ENCODE measurements at regions not wholly inside any gene's neighbourhood (a gene's known extent, or its start where the extent isn't known, plus 50 kb on each side); places are given as distances from the start of the nearest gene placed in this dataset.

DNA sequence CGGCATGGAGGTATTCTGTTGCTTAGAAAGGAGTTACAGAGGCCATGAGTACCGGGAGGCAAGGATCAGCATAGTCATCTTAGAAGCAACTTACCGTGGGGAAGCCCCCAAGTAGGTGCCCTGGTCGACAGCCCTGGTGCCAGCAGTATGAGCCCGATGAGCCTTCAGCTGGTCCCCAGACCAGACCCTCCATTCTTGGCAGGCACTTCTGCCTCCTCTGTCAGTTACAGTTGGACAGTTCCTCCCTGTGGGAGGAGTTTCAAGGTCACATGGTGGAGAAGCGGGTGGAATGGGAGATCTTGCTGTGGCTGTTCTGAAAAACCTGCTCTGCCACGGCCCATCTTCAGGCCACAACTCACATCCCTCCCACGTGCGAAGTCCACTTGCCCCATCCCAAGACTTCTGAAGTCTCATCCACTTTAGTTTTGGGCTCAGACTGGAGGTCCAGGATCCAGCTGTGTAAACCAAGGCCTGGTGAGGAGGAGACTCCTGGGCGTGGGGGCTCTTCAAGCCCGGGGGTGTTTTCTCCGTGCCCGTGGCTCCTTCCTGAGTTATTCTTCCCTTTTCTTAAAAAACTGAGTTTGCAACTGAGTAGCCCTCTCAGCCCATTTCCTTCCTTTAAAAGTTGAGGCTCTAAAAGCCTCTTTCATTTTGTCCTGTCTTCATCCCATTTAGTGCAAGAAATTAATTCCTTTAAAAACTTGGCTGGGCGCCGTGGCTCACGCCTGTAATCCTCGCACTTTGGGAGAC, 133.5 kb downstream of the SEC14L1 start:
- Histone ChIP-seq H3K9me3 (replicated peaks; ENCODE audit: control insufficient read depth, insufficient read depth, low read depth, low read length) (0 out of 2 replicates have a peak, but pooled peaks cover 3% of the 10 kb centered on the region), H3K79me2 (ENCODE audit: control insufficient read depth, insufficient read depth, low read length) (no peaks in the 10 kb centered on the region), H3K4me1 (replicated peaks in 1 of 2; ENCODE audit: control insufficient read depth in 2 of 2, insufficient read depth in 2 of 2, low read length in 2 of 2) (peaks cover 2 to 5% of the 10 kb centered on the region in 2 experiments), H4K20me1 (replicated peaks; ENCODE audit: control insufficient read depth, insufficient read depth, low read length) (no peaks in the 10 kb centered on the region), H3K9ac (ENCODE audit: insufficient read depth in 1 of 2, low read depth in 2 of 2, low read length in 2 of 2) (no peak overlapping the region), H3K9me1 (ENCODE audit: control insufficient read depth, insufficient read depth, low read length) (no peaks in the 10 kb centered on the region), H3K36me3 (ENCODE audit: control insufficient read depth, insufficient read depth, low read length) (no peaks in the 10 kb centered on the region), H3K27me3 (ENCODE audit: control insufficient read depth in 2 of 2, insufficient read depth in 2 of 2, low read length in 2 of 2) (no peaks in the 10 kb centered on the region), H3K4me2 (ENCODE audit: insufficient read depth, low read length) (no peak overlapping the region), H3K27ac (ENCODE audit: extremely low read depth, low read depth, low read length) (no peak overlapping the region), H3K4me3 (no peak overlapping the region), H2AFZ (ENCODE audit: low read depth, low read length) (peak overlapping the region; percentile 66)
- POLR2A ChIA-PET: interaction anchor here (0.5 to 1.0 kb wide), 3 partner anchors 19 to 606 kb away, joined by 3 to 5 read pairs (median 3); no protein-coding TSS in a partner anchor
- intact Hi-C loops (cut with micrococcal nuclease): no loop called here
- peak; percentile 72 for ATAC-seq
- WGBS (ENCODE audit: insufficient coverage, low coverage, missing lambda C conversion rate): 47% methylated on average over 17 of the region's 17 CpGs
- CTCF ChIA-PET (ENCODE audit: low intra/inter-chr PET ratio): no interaction called here
- DNase-seq (ENCODE audit: extremely low read depth in 1 of 4, low spot score in 3 of 4): no peak
- no peak for FAIRE-seq
- no TSS peak for BruUV-seq (replicated peaks)
- in situ Hi-C loops (cut with MboI): no loop called here
- TF ChIP-seq, protein P1, sequence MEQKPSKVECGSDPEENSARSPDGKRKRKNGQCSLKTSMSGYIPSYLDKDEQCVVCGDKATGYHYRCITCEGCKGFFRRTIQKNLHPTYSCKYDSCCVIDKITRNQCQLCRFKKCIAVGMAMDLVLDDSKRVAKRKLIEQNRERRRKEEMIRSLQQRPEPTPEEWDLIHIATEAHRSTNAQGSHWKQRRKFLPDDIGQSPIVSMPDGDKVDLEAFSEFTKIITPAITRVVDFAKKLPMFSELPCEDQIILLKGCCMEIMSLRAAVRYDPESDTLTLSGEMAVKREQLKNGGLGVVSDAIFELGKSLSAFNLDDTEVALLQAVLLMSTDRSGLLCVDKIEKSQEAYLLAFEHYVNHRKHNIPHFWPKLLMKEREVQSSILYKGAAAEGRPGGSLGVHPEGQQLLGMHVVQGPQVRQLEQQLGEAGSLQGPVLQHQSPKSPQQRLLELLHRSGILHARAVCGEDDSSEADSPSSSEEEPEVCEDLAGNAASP (IDR thresholded peaks at IDR 0.05): no peak
- TF ChIP-seq, protein P2, sequence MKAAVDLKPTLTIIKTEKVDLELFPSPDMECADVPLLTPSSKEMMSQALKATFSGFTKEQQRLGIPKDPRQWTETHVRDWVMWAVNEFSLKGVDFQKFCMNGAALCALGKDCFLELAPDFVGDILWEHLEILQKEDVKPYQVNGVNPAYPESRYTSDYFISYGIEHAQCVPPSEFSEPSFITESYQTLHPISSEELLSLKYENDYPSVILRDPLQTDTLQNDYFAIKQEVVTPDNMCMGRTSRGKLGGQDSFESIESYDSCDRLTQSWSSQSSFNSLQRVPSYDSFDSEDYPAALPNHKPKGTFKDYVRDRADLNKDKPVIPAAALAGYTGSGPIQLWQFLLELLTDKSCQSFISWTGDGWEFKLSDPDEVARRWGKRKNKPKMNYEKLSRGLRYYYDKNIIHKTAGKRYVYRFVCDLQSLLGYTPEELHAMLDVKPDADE (conservative IDR thresholded peaks at IDR 0.05; ENCODE audit: control insufficient read depth, low read depth, low read length): no peak
- TF ChIP-seq, protein P3, sequence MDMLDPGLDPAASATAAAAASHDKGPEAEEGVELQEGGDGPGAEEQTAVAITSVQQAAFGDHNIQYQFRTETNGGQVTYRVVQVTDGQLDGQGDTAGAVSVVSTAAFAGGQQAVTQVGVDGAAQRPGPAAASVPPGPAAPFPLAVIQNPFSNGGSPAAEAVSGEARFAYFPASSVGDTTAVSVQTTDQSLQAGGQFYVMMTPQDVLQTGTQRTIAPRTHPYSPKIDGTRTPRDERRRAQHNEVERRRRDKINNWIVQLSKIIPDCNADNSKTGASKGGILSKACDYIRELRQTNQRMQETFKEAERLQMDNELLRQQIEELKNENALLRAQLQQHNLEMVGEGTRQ (CRISPR knock-in tag; IDR thresholded peaks at IDR 0.05): peak; percentile 80
- TF ChIP-seq ZNF217 (CRISPR knock-in tag; IDR thresholded peaks at IDR 0.05) (no peak), ZKSCAN3 (CRISPR knock-in tag; IDR thresholded peaks at IDR 0.05) (no peak)
- TF ChIP-seq, protein P4, sequence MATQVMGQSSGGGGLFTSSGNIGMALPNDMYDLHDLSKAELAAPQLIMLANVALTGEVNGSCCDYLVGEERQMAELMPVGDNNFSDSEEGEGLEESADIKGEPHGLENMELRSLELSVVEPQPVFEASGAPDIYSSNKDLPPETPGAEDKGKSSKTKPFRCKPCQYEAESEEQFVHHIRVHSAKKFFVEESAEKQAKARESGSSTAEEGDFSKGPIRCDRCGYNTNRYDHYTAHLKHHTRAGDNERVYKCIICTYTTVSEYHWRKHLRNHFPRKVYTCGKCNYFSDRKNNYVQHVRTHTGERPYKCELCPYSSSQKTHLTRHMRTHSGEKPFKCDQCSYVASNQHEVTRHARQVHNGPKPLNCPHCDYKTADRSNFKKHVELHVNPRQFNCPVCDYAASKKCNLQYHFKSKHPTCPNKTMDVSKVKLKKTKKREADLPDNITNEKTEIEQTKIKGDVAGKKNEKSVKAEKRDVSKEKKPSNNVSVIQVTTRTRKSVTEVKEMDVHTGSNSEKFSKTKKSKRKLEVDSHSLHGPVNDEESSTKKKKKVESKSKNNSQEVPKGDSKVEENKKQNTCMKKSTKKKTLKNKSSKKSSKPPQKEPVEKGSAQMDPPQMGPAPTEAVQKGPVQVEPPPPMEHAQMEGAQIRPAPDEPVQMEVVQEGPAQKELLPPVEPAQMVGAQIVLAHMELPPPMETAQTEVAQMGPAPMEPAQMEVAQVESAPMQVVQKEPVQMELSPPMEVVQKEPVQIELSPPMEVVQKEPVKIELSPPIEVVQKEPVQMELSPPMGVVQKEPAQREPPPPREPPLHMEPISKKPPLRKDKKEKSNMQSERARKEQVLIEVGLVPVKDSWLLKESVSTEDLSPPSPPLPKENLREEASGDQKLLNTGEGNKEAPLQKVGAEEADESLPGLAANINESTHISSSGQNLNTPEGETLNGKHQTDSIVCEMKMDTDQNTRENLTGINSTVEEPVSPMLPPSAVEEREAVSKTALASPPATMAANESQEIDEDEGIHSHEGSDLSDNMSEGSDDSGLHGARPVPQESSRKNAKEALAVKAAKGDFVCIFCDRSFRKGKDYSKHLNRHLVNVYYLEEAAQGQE (IDR thresholded peaks at IDR 0.05; ENCODE audit: borderline replicate concordance): peak; percentile 60
- TF ChIP-seq, protein P4 (CRISPR knock-in tag; IDR thresholded peaks at IDR 0.05; ENCODE audit: low read depth): no peak
- TF ChIP-seq, protein P5, sequence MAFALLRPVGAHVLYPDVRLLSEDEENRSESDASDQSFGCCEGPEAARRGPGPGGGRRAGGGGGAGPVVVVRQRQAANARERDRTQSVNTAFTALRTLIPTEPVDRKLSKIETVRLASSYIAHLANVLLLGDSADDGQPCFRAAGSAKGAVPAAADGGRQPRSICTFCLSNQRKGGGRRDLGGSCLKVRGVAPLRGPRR (CRISPR knock-in tag; IDR thresholded peaks at IDR 0.05): no peak
